ENCODE measurements at regions not wholly inside any gene's neighbourhood (a gene's known extent, or its start where the extent isn't known, plus 50 kb on each side); places are given as distances from the start of the nearest gene placed in this dataset.

GRCh38 chr15:79595995-79596622 lies 164.0 kb downstream of the MINAR1 start:
- TF ChIP-seq ZNF248 (tag by site-specific recombination; IDR thresholded peaks at IDR 0.05) (no peak), CTCF (tag by site-specific recombination; IDR thresholded peaks at IDR 0.05) (peak; percentile 84), HOXA7 (CRISPR knock-in tag; IDR thresholded peaks at IDR 0.05; ENCODE audit: borderline replicate concordance) (no peak), MEIS1 (CRISPR knock-in tag; IDR thresholded peaks at IDR 0.05; ENCODE audit: borderline replicate concordance) (no peak), ZNF416 (tag by site-specific recombination; IDR thresholded peaks at IDR 0.05) (no peak), KLF1 (tag by site-specific recombination; IDR thresholded peaks at IDR 0.05) (no peak), ZBTB8A (tag by site-specific recombination; IDR thresholded peaks at IDR 0.05) (no peak), YY1 (tag by site-specific recombination; IDR thresholded peaks at IDR 0.05) (no peak)
- TF ChIP-seq, protein P1, sequence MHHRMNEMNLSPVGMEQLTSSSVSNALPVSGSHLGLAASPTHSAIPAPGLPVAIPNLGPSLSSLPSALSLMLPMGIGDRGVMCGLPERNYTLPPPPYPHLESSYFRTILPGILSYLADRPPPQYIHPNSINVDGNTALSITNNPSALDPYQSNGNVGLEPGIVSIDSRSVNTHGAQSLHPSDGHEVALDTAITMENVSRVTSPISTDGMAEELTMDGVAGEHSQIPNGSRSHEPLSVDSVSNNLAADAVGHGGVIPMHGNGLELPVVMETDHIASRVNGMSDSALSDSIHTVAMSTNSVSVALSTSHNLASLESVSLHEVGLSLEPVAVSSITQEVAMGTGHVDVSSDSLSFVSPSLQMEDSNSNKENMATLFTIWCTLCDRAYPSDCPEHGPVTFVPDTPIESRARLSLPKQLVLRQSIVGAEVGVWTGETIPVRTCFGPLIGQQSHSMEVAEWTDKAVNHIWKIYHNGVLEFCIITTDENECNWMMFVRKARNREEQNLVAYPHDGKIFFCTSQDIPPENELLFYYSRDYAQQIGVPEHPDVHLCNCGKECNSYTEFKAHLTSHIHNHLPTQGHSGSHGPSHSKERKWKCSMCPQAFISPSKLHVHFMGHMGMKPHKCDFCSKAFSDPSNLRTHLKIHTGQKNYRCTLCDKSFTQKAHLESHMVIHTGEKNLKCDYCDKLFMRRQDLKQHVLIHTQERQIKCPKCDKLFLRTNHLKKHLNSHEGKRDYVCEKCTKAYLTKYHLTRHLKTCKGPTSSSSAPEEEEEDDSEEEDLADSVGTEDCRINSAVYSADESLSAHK (tag by site-specific recombination; IDR thresholded peaks at IDR 0.05) = no peak
